Upper lobe of right lung (tissue), 1 donor: ENCODE measurements at regions not wholly inside any gene's neighbourhood (a gene's known extent, or its start where the extent isn't known, plus 50 kb on each side); places are given as distances from the start of the nearest gene placed in this dataset.
A peak's percentile ranks its signal among the peaks of the same experiment; 100 is the strongest.

Experiments
- ATAC-seq: fragments of 200-7000 bp; cut with Tn5 transposase; one replicate; pipeline ENCODE4 v1.9.1; 2020; ENCODE audit warnings: mild to moderate bottlenecking, moderate library complexity
- DNase-seq: peaks from one replicate; pipeline ENCODE4 v3.0.0-alpha.2; 2020
- H3K27ac ChIP-seq: fragments of 200-600 bp; one replicate; pipeline ENCODE4 v1.8.0; 2022
- H3K27me3 ChIP-seq: fragments of 200-600 bp; one replicate; pipeline ENCODE4 v1.8.0; 2022; ENCODE audit warnings: mild to moderate bottlenecking
- H3K36me3 ChIP-seq: fragments of 200-600 bp; one replicate; pipeline ENCODE4 v1.8.0; 2022
- H3K4me1 ChIP-seq: fragments of 200-600 bp; one replicate; pipeline ENCODE4 v1.8.0; 2022
- H3K4me3 ChIP-seq: fragments of 200-600 bp; one replicate; pipeline ENCODE4 v1.8.0; 2022; ENCODE audit warnings: mild to moderate bottlenecking
- H3K9me3 ChIP-seq: fragments of 200-600 bp; one replicate; pipeline ENCODE4 v1.8.0; 2022
- intact Hi-C: fragments of 100-400 bp; cut with DNase I; formaldehyde crosslinking; loops from one replicate; pipeline ENCODE4 v1.11.0; 2022
- TF ChIP-seq, protein P1 (sequence below): fragments of 200-600 bp; IDR thresholded peaks from one replicate; pipeline ENCODE4 v1.8.0; 2022; ENCODE audit warnings: antibody characterized with exemption
- donor health status: DM: no; HTN: yes; CAD: no; lungs with severe emphysema.

DNA sequence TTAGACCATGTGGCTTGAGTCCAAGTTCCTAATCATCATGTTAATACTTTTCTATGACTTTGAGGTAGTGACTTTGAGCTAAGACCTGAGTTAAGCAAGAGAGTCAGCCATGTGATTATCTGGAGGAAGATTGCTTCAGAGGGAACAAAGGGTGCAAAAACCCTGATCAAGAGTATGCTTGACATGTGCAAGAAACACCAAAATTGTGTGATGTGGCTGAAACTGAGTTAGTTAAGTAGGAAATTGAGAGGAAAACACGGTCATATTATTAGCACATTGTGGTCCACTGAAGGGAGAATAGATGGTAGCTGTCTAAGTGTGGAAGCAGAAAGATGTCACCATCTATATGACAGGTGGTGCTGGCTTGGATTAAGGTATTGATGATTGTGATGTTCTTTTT lies 130.4 kb upstream of the MON1B start:
- DNase-seq: no peak
- TF ChIP-seq, protein P1, sequence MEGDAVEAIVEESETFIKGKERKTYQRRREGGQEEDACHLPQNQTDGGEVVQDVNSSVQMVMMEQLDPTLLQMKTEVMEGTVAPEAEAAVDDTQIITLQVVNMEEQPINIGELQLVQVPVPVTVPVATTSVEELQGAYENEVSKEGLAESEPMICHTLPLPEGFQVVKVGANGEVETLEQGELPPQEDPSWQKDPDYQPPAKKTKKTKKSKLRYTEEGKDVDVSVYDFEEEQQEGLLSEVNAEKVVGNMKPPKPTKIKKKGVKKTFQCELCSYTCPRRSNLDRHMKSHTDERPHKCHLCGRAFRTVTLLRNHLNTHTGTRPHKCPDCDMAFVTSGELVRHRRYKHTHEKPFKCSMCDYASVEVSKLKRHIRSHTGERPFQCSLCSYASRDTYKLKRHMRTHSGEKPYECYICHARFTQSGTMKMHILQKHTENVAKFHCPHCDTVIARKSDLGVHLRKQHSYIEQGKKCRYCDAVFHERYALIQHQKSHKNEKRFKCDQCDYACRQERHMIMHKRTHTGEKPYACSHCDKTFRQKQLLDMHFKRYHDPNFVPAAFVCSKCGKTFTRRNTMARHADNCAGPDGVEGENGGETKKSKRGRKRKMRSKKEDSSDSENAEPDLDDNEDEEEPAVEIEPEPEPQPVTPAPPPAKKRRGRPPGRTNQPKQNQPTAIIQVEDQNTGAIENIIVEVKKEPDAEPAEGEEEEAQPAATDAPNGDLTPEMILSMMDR: no peak
- no peaks in the 10 kb centered on the region for H3K9me3 ChIP-seq
- H3K27ac ChIP-seq: no peak overlapping the region
- intact Hi-C loops: no loop called here
- no peak overlapping the region for H3K4me3 ChIP-seq
- no peaks in the 10 kb centered on the region for H3K27me3 ChIP-seq
- H3K4me1 ChIP-seq: peaks cover 17% of the 10 kb centered on the region
- H3K36me3 ChIP-seq: no peaks in the 10 kb centered on the region
- ATAC-seq: no peak

DNA sequence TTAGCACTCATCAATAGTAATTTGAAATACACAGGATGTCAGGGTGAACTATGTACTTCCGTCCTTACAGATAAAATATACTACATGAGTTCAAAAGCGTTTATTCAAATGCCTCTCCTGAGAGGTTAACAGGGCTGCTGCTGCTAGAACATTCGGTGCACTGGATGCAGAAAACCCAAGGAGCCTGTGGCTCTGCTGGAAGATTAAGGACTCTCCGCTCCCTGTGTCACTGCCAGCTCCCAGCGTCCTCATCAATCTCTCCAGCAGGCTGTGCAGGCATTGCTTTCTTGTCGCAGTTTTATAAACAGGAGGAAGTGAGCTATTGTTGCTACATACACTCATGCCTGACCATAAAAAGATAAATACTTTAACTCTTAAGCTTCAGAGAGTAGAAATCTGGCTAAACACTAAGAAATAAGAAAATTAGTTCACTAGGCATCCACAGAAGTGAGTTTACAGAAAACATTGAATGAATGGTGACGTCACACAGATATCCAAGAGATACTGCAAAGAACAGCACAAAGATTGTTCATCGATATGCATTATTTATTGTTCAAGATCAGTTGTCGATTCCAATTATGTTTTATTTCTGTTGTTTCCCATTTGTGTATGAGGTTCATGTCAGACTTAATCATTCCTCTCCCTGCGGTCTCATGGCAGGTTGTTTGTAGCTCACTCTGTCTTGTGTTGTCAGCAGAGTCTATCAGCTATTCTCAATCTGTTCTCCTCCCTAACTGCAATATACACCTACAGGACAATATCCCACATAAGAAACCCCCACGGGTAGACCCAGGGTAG lies 127.9 kb upstream of the MON1B start:
- H3K27ac ChIP-seq: no peak overlapping the region
- DNase-seq (no peak), ATAC-seq (peak; percentile 50)
- intact Hi-C loops: no loop called here
- no peaks in the 10 kb centered on the region for H3K27me3 ChIP-seq
- TF ChIP-seq, protein P1: no peak
- H3K4me3 ChIP-seq: no peak overlapping the region
- no peaks in the 10 kb centered on the region for H3K36me3 ChIP-seq
- H3K9me3 ChIP-seq: no peaks in the 10 kb centered on the region
- peaks cover 17% of the 10 kb centered on the region for H3K4me1 ChIP-seq

DNA sequence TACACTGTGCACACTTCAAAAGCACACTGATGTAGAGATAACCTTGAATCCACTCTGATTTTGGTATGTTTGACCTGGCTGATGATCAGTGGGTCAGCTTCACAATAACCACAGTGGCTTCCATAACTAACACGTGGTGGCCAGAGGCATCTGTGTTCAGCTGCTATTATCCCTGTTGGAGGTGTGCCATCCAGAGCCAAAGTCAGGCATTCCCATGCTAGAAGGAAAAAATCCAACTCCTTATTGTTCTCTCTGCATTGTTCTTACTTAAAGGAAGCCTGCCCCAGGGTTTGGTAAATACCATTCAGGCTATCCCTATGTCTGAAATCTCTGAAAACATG lies 127.3 kb upstream of the MON1B start:
- Histone ChIP-seq H3K27ac (no peak overlapping the region), H3K9me3 (no peaks in the 10 kb centered on the region), H3K27me3 (no peaks in the 10 kb centered on the region), H3K4me1 (peaks cover 17% of the 10 kb centered on the region), H3K4me3 (no peak overlapping the region), H3K36me3 (no peaks in the 10 kb centered on the region)
- TF ChIP-seq, protein P1: no peak
- intact Hi-C loops: no loop called here
- ATAC-seq (no peak), DNase-seq (no peak)

DNA sequence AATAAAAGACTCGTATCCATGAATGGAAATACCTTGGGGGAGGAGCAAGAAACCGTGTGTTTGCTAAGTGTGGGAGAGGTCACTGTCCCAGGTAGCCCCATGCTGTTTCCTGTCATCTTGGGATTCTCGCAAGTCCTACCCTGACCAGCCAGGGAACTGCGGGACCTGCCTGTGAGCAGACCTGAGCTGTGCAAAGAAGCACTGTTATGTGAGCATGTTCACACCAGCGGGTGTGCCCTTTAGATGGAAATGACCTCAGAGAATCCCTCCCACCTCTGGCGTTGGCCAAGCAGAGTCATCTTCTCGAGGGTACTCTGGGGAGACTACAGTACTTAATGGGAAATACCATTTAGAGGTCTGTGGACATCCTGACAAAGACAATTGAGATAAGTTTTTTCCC lies 127.0 kb upstream of the MON1B start:
- H3K4me1 ChIP-seq: peaks cover 17% of the 10 kb centered on the region
- DNase-seq: no peak
- H3K27me3 ChIP-seq: no peaks in the 10 kb centered on the region
- no peak for ATAC-seq
- no peak overlapping the region for H3K27ac ChIP-seq
- TF ChIP-seq, protein P1: no peak
- intact Hi-C loops: no loop called here
- no peaks in the 10 kb centered on the region for H3K36me3 ChIP-seq
- no peaks in the 10 kb centered on the region for H3K9me3 ChIP-seq
- H3K4me3 ChIP-seq: no peak overlapping the region

DNA sequence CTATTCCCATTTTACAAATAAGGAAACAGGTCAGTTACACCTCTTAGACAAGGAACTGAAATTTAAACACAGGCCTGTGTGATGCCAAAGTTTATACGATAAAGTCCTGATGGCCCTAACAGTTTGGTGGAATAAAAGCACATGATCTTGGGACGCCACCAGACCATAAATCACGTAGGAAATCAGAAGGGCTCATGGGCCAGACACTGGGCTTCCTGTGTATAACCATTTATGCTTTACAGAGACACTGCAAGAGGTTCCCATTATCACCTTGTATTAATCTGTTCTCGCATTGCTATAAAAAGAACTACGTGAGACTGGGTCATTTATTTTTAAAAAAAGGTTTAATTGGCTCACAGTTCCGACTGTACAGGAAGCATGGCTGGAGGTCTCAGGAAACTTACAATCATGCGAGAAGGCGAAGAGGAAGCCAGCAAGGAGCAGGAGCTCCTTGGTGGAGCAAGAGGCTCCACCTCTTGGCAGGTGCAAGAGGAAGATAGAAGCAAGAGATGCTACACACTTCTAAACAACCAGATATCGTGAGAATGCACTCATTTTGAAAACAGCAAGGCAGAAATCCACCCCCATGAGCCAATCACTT lies 124.0 kb upstream of the MON1B start:
- Histone ChIP-seq H3K4me3 (no peak overlapping the region), H3K27me3 (no peaks in the 10 kb centered on the region), H3K9me3 (no peaks in the 10 kb centered on the region), H3K4me1 (peaks cover 17% of the 10 kb centered on the region), H3K27ac (no peak overlapping the region), H3K36me3 (no peaks in the 10 kb centered on the region)
- intact Hi-C loops: no loop called here
- ATAC-seq (no peak), DNase-seq (no peak)
- TF ChIP-seq, protein P1: no peak
